ENCODE measurements at regions not wholly inside any gene's neighbourhood (a gene's known extent, or its start where the extent isn't known, plus 50 kb on each side); places are given as distances from the start of the nearest gene placed in this dataset.

DNA sequence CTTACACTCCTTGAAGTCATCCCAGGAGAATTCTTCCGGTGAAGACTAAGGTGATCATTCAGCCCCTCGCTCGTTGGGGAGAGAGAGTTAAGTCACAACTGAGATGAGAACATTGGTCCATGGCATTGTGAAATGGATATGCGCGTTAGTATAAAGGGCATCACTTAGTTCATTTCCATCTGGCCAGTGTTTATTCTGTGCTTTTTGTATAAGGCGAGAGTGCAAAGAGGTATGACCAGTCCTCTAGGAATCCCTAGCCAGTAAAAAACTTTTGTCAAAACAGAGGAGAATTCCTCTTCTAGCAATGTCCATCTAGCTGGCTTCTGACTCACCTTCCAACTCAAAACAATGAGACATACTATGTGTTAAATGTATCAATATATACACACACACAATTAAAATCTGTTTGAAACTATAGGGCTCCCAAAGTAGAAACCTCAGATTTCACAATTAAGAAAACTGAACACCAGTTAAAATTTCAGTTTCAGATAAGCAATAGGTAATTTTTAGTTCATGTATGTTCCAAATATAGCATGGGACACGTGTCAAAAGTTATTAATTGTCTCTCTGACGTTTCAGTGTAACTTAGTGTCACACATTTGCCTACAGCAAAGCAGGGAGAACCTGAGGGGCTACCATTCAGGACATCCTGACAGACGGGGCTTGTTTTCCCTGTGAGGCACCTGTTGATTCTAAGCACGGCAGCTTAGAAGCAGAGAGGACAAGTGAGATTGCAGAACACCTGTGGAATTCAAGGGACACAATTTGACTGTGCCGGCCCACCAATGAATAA lies 158.9 kb downstream of the KLF6 start:
- TF ChIP-seq, protein P1, sequence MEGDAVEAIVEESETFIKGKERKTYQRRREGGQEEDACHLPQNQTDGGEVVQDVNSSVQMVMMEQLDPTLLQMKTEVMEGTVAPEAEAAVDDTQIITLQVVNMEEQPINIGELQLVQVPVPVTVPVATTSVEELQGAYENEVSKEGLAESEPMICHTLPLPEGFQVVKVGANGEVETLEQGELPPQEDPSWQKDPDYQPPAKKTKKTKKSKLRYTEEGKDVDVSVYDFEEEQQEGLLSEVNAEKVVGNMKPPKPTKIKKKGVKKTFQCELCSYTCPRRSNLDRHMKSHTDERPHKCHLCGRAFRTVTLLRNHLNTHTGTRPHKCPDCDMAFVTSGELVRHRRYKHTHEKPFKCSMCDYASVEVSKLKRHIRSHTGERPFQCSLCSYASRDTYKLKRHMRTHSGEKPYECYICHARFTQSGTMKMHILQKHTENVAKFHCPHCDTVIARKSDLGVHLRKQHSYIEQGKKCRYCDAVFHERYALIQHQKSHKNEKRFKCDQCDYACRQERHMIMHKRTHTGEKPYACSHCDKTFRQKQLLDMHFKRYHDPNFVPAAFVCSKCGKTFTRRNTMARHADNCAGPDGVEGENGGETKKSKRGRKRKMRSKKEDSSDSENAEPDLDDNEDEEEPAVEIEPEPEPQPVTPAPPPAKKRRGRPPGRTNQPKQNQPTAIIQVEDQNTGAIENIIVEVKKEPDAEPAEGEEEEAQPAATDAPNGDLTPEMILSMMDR (IDR thresholded peaks at IDR 0.05; ENCODE audit: control insufficient read depth, insufficient read depth, low read depth, low read length, missing control alignments) = no peak
- H3K4me3 ChIP-seq (ENCODE audit: control insufficient read depth, low read depth, low read length) = no peak overlapping the region
- peak; percentile 65 for DNase-seq (ENCODE audit: low read depth)

DNA sequence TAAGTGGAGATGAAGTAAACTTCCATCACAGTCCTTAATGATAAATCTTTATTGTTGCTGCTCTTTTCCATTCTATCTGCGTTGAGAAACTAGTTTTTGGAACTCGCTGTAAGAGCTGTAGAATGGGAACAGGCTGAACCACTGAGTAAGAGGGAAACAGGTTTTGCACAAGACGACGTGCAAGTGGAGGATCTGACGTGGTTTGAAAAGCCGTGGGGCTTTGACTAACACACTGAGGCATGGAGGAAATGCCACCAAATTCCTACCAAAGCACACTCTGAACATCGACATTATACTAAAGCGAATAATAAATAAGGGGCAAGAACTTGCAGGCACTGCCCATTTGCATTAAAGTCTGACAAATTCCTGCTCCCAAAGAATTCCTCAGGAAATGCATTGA lies 160.6 kb downstream of the KLF6 start:
- no peak overlapping the region for H3K4me3 ChIP-seq (ENCODE audit: control insufficient read depth, low read depth, low read length)
- DNase-seq (ENCODE audit: low read depth) = peak; percentile 88
- TF ChIP-seq, protein P1 (IDR thresholded peaks at IDR 0.05; ENCODE audit: control insufficient read depth, insufficient read depth, low read depth, low read length, missing control alignments) = no peak

DNA sequence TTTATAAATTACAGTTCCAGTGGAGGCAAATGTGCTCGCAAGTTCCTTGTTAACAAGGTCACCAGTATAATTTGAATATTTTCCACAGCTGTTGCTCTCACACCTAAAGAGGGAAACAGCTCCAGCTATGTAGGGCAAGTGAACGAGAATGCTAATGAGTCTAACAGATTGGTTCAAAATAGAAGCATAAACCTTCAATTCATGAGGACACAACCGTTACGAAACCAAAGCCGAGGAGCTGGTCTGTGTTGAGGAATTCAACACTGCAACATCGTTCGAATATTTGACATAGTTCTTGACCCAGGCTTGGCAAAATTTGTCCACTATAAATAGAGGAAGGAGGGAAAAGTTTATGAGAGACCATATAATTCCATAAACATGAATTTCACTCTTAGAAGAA lies 161.3 kb downstream of the KLF6 start:
- TF ChIP-seq, protein P1 (IDR thresholded peaks at IDR 0.05; ENCODE audit: control insufficient read depth, insufficient read depth, low read depth, low read length, missing control alignments) = no peak
- DNase-seq (ENCODE audit: low read depth) = peak; percentile 86
- no peak overlapping the region for H3K4me3 ChIP-seq (ENCODE audit: control insufficient read depth, low read depth, low read length)

DNA sequence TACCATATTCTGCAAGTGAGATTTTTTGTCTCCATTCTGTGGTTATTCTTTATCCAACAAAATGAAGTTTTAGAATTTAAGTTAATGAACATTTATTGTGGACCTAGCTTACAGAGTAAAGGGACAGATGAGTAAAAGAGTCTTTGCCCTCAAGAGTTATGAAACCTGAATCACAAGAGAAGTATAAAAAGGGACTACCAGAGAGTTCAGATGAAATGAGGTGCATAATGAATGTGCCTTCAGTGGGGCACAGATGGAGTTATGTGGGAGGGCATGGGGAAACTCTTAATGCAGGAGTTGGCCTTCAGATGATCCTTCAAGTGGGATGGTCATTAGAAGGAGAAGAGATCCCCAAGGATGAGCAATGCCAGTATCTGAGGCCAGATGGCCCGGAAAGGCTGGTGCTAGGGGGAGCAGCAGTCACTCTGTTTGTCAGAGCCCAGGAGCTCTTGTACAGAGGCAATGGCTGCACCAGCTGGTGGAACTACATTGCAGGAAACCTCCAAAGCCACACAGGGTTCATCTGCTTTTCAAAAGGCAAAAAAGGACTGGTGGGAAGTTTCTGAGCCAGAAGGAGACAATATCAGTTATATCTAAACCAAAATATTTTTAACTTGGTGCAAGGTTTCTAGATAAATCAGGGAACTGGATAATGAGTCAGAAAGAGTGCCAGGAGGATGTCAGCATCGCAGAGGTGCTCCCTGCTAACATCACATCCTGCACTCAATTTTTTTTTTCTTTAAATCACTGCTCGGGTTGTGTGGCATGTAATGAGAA lies 162.0 kb downstream of the KLF6 start:
- H3K4me3 ChIP-seq (ENCODE audit: control insufficient read depth, low read depth, low read length) = no peak overlapping the region
- TF ChIP-seq, protein P1 (IDR thresholded peaks at IDR 0.05; ENCODE audit: control insufficient read depth, insufficient read depth, low read depth, low read length, missing control alignments) = no peak
- DNase-seq (ENCODE audit: low read depth) = no peak

DNA sequence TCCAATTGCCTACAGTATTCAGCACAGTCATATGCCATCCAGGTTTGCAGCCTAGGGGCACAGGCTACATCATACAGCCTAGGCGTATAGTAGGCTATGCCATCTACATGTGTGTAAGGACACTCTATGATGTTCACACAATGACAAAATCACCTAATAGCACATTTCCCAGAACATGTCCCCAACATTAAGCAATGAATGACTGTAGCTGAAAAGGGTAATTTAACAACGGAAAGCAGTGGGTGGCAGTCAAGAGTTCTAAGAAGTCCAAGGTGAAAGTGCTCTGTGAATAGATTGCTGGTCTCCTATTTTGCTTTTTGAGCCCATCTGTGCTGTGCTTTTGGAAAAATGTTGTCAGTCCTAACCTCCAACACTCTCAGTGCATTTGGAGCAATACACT lies 162.6 kb downstream of the KLF6 start:
- TF ChIP-seq, protein P1 (IDR thresholded peaks at IDR 0.05; ENCODE audit: control insufficient read depth, insufficient read depth, low read depth, low read length, missing control alignments) = no peak
- DNase-seq (ENCODE audit: low read depth) = no peak
- no peak overlapping the region for H3K4me3 ChIP-seq (ENCODE audit: control insufficient read depth, low read depth, low read length)

DNA sequence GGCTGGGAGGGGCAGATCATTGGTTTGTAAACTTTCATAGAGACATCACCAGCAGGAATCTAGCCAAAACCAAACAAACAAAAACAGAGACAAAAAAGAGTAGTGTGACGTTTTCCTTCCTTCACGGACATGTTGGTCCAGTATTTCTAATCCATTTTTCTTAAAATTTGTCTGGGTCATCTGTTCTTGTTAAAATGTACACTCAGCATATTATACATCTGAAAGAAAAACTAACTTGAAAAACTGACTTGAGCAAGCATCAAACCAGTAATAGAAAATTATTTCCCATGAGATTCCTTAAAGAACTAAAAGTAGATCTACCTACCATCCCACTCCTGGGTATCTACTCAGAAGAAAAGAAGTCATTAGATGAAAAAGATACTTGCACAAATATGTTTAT lies 164.2 kb downstream of the KLF6 start:
- TF ChIP-seq, protein P1 (IDR thresholded peaks at IDR 0.05; ENCODE audit: control insufficient read depth, insufficient read depth, low read depth, low read length, missing control alignments) = no peak
- H3K4me3 ChIP-seq (ENCODE audit: control insufficient read depth, low read depth, low read length) = no peak overlapping the region
- DNase-seq (ENCODE audit: low read depth) = no peak
